Astrocyte (in vitro differentiated cells and primary cell): ENCODE measurements at regions not wholly inside any gene's neighbourhood (a gene's known extent, or its start where the extent isn't known, plus 50 kb on each side); places are given as distances from the start of the nearest gene placed in this dataset.

ENCODE experiments used
- DNase-seq: peaks from one replicate; pipeline ENCODE4 v3.0.0-alpha.2; 2010; ENCODE audit warnings: low read depth
- FAIRE-seq: peaks from 2 replicates; lab custom pipeline; 2011; peaks lifted over from hg19 to GRCh38; lab: Jason Lieb, UNC
- H2AFZ ChIP-seq: 2 replicates; pipeline ENCODE4 v1.6.0; 2012; ENCODE audit warnings: low read depth, low read length, inconsistent platforms
- H3K27ac ChIP-seq: 2 replicates; pipeline ENCODE4 v1.5.1; 2011; ENCODE audit warnings: low read depth, low read length, inconsistent platforms
- H3K27me3 ChIP-seq: 2 replicates; pipeline ENCODE4 v1.6.0; 2011; ENCODE audit warnings: low read length, inconsistent platforms; ENCODE audit not compliant: insufficient read depth
- H3K36me3 ChIP-seq: 2 replicates; pipeline ENCODE4 v1.5.1; 2011; ENCODE audit warnings: low read length, inconsistent platforms; ENCODE audit not compliant: insufficient read depth
- H3K4me1 ChIP-seq: 2 replicates; pipeline ENCODE4 v1.5.1; 2011; ENCODE audit warnings: low read length, inconsistent platforms; ENCODE audit not compliant: insufficient read depth
- H3K4me2 ChIP-seq: 2 replicates; pipeline ENCODE4 v1.6.0; 2012; ENCODE audit warnings: low read length, inconsistent platforms
- H3K4me3 ChIP-seq: 2 replicates; pipeline ENCODE4 v1.5.1; 2011; ENCODE audit warnings: low read depth, mild to moderate bottlenecking, low read length, inconsistent platforms; ENCODE audit not compliant: insufficient read depth
- H3K79me2 ChIP-seq: 2 replicates; pipeline ENCODE4 v1.6.0; 2012; ENCODE audit warnings: mild to moderate bottlenecking, low read length, inconsistent platforms; ENCODE audit not compliant: insufficient read depth
- H3K9ac ChIP-seq: 2 replicates; pipeline ENCODE4 v1.6.0; 2012; ENCODE audit warnings: mild to moderate bottlenecking, low read length, inconsistent platforms
- H3K9me3 ChIP-seq: 2 replicates; pipeline ENCODE4 v1.5.1; 2012; ENCODE audit warnings: low read depth, mild to moderate bottlenecking, low read length, inconsistent platforms; ENCODE audit not compliant: insufficient read depth
- H4K20me1 ChIP-seq: 2 replicates; pipeline ENCODE4 v1.6.0; 2012; ENCODE audit warnings: low read length, inconsistent platforms; ENCODE audit not compliant: insufficient read depth
- H3K27ac Mint-ChIP-seq: one replicate; pipeline ENCODE4 v1.8.0; 2021; ENCODE audit warnings: mild to moderate bottlenecking, mixed read lengths; ENCODE audit not compliant: unreplicated experiment
- H3K27me3 Mint-ChIP-seq: one replicate; pipeline ENCODE4 v1.8.0; 2021; ENCODE audit warnings: low read depth, mixed read lengths; ENCODE audit not compliant: unreplicated experiment
- H3K36me3 Mint-ChIP-seq: one replicate; pipeline ENCODE4 v1.8.0; 2021; ENCODE audit warnings: low read depth, mixed read lengths; ENCODE audit not compliant: unreplicated experiment
- H3K4me1 Mint-ChIP-seq: one replicate; pipeline ENCODE4 v1.8.0; 2021; ENCODE audit warnings: low read depth, mixed read lengths; ENCODE audit not compliant: unreplicated experiment
- H3K4me3 Mint-ChIP-seq: one replicate; pipeline ENCODE4 v1.8.0; 2021; ENCODE audit warnings: mild to moderate bottlenecking, moderate library complexity, mixed read lengths; ENCODE audit not compliant: unreplicated experiment
- H3K9me3 Mint-ChIP-seq: one replicate; pipeline ENCODE4 v1.8.0; 2021; ENCODE audit warnings: mild to moderate bottlenecking, mixed read lengths; ENCODE audit not compliant: unreplicated experiment
- CTCF ChIP-seq: IDR thresholded peaks from 2 replicates; pipeline ENCODE4 v1.5.1; 2011; ENCODE audit warnings: low read depth, mild to moderate bottlenecking, inconsistent platforms, low read length, moderate library complexity; ENCODE audit not compliant: insufficient read depth
- EZH2 ChIP-seq: IDR thresholded peaks from 2 replicates; pipeline ENCODE4 v1.6.1; 2012; ENCODE audit warnings: mild to moderate bottlenecking, low read length, inconsistent platforms; ENCODE audit not compliant: insufficient read depth

GRCh38 chr6:117028256-117028655, 151.2 kb downstream of the RFX6 start:
- TF ChIP-seq EZH2: no peak
- TF ChIP-seq CTCF: no peak
- H3K4me1 ChIP-seq: no peaks in the 10 kb centered on the region
- no peaks in the 10 kb centered on the region for H3K36me3 ChIP-seq
- H3K27ac ChIP-seq: no peak overlapping the region
- no peaks in the 10 kb centered on the region for H4K20me1 ChIP-seq
- no peaks in the 10 kb centered on the region for H3K79me2 ChIP-seq
- no peak overlapping the region for H3K4me3 ChIP-seq
- no peaks in the 10 kb centered on the region for H3K27me3 ChIP-seq
- Mint-ChIP-seq H3K36me3 (no peaks in the 10 kb centered on the region), H3K27me3 (no peaks in the 10 kb centered on the region), H3K9me3 (no peaks in the 10 kb centered on the region), H3K4me1 (no peaks in the 10 kb centered on the region), H3K27ac (no peak overlapping the region), H3K4me3 (no peak overlapping the region)
- H3K9ac ChIP-seq: no peak overlapping the region
- H2AFZ ChIP-seq: no peak overlapping the region
- DNase-seq (no peak), FAIRE-seq (no peak)
- H3K9me3 ChIP-seq: no peaks in the 10 kb centered on the region
- H3K4me2 ChIP-seq: no peak overlapping the region

GRCh38 chr6:117034547-117034946, 157.5 kb downstream of the RFX6 start:
- H3K4me1 Mint-ChIP-seq: no peaks in the 10 kb centered on the region
- no peak overlapping the region for H3K4me2 ChIP-seq
- no peak overlapping the region for H3K9ac ChIP-seq
- DNase-seq: no peak
- H3K4me3 ChIP-seq: no peak overlapping the region
- no peak for FAIRE-seq
- H3K27me3 ChIP-seq: no peaks in the 10 kb centered on the region
- no peaks in the 10 kb centered on the region for H3K79me2 ChIP-seq
- H3K36me3 ChIP-seq: no peaks in the 10 kb centered on the region
- H3K27me3 Mint-ChIP-seq: no peaks in the 10 kb centered on the region
- no peak overlapping the region for H3K4me3 Mint-ChIP-seq
- H3K9me3 ChIP-seq: no peaks in the 10 kb centered on the region
- H3K9me3 Mint-ChIP-seq: no peaks in the 10 kb centered on the region
- TF ChIP-seq CTCF (no peak), EZH2 (no peak)
- H2AFZ ChIP-seq: no peak overlapping the region
- no peaks in the 10 kb centered on the region for H3K4me1 ChIP-seq
- no peaks in the 10 kb centered on the region for H3K36me3 Mint-ChIP-seq
- H4K20me1 ChIP-seq: no peaks in the 10 kb centered on the region
- no peak overlapping the region for H3K27ac ChIP-seq
- H3K27ac Mint-ChIP-seq: no peak overlapping the region

GRCh38 chr6:117034971-117035370, 157.9 kb downstream of the RFX6 start:
- no peak for FAIRE-seq
- Mint-ChIP-seq H3K4me3 (no peak overlapping the region), H3K27me3 (no peaks in the 10 kb centered on the region), H3K9me3 (no peaks in the 10 kb centered on the region), H3K4me1 (no peaks in the 10 kb centered on the region), H3K27ac (no peak overlapping the region), H3K36me3 (no peaks in the 10 kb centered on the region)
- TF ChIP-seq EZH2: no peak
- no peak for TF ChIP-seq CTCF
- DNase-seq: no peak
- no peak overlapping the region for H3K27ac ChIP-seq
- no peaks in the 10 kb centered on the region for H3K79me2 ChIP-seq
- H3K9ac ChIP-seq: no peak overlapping the region
- no peaks in the 10 kb centered on the region for H3K27me3 ChIP-seq
- no peaks in the 10 kb centered on the region for H3K36me3 ChIP-seq
- no peak overlapping the region for H3K4me3 ChIP-seq
- H4K20me1 ChIP-seq: no peaks in the 10 kb centered on the region
- H3K4me2 ChIP-seq: no peak overlapping the region
- H2AFZ ChIP-seq: no peak overlapping the region
- no peaks in the 10 kb centered on the region for H3K4me1 ChIP-seq
- no peaks in the 10 kb centered on the region for H3K9me3 ChIP-seq
